OCI-LY1 (cell line): ENCODE measurements at regions not wholly inside any gene's neighbourhood (a gene's known extent, or its start where the extent isn't known, plus 50 kb on each side); places are given as distances from the start of the nearest gene placed in this dataset.

Source experiments
- EZH2 ChIP-seq: fragments of 200-600 bp; sonication (generic), shearing (Covaris generic); IDR thresholded peaks from 2 replicates; pipeline ENCODE4 v1.8.0; 2017; ENCODE audit warnings: borderline replicate concordance, mixed run types, mild to moderate bottlenecking, antibody characterized with exemption, low read length, moderate library complexity, mixed read lengths
- TF ChIP-seq, protein P1 (sequence below): fragments of 200-600 bp; sonication (generic), shearing (Covaris generic); IDR thresholded peaks from 2 replicates; pipeline ENCODE4 v1.5.1; 2017; ENCODE audit warnings: mild to moderate bottlenecking, antibody characterized with exemption, low read length, moderate library complexity, mixed read lengths

- TF ChIP-seq, protein P1, sequence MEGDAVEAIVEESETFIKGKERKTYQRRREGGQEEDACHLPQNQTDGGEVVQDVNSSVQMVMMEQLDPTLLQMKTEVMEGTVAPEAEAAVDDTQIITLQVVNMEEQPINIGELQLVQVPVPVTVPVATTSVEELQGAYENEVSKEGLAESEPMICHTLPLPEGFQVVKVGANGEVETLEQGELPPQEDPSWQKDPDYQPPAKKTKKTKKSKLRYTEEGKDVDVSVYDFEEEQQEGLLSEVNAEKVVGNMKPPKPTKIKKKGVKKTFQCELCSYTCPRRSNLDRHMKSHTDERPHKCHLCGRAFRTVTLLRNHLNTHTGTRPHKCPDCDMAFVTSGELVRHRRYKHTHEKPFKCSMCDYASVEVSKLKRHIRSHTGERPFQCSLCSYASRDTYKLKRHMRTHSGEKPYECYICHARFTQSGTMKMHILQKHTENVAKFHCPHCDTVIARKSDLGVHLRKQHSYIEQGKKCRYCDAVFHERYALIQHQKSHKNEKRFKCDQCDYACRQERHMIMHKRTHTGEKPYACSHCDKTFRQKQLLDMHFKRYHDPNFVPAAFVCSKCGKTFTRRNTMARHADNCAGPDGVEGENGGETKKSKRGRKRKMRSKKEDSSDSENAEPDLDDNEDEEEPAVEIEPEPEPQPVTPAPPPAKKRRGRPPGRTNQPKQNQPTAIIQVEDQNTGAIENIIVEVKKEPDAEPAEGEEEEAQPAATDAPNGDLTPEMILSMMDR, result no peak
- TF ChIP-seq EZH2, result no peak
These were observed 194.9 kb downstream of the BCAS1 start for GRCh38 chr20:53875452-53875851.
